GM19455 (cell line): ENCODE measurements at regions not wholly inside any gene's neighbourhood (a gene's known extent, or its start where the extent isn't known, plus 50 kb on each side); places are given as distances from the start of the nearest gene placed in this dataset.

Source experiments
- ATAC-seq: cut with Tn5 transposase; IDR thresholded peaks from one replicate; pipeline ENCODE4 v1.9.1; 2021; ENCODE audit not compliant: unreplicated experiment

DNA sequence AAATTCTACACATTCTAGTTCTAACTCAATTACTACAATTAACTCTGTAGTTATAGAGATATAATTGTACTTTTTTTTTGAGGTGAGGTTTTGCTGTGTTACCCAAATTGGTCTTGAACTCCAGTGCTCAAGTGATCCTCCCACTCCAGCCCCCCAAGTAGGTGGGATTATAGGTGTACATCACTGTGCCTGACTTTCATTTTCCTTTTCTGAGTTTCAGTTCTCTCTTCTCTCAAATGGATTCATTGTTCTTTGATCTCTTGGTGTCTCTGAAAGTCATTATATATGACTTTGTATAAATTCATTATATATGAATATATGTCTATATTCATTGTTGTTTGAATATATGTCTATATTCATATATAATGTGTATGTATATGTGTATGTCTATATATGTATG lies 74.0 kb upstream of the GALNT2 start:
- no peak for ATAC-seq

DNA sequence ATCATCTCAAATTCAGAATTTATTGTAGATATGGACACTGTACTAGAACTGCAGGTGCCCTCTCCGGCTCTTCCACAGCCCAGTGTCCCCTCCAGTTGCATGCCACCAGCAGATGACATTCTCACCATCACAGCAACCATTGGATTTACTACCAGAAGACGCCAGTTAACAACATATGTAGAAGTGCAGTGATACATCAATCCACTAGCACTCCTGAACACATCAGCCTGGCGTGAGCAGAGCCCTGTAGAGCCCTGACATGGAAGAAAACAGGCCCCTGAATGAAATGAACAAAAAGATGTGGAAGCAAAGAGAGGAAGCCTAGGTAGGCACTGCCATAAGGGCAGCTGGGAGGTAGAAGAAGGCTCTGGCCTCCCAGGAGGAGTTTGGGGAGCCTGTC lies 73.1 kb upstream of the GALNT2 start:
- ATAC-seq: no peak

DNA sequence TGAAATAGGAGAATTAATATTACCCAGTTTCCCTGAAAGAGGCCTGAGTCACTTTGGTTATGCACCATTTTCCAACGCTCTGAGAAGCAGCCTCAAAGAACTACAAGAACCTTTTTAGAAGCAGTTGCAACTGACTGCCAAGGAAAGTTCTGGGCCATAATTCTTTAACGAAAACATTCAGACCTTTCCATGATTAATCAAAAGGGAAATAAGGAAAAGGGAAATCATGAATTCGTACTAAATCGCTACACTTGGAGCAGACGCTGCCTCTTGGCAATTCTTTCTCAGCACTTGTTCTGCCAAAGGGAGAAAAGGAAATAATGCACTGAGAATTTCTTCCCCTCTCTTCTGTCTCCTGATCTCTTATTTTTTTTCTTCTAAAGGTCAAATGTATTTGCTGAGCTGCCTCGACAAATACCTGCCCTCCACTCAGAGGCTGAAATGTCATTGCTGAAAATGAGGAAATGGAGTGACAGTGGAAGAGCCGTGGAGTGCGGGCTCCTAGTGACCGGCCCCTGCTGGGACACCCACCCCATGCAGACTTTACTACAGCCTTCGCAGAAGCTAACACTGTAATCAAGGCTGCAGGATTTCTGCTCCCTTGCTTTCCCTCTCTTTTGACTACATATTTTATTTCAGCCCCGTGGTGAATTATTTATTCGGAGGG lies 67.9 kb upstream of the GALNT2 start:
- ATAC-seq: no peak

DNA sequence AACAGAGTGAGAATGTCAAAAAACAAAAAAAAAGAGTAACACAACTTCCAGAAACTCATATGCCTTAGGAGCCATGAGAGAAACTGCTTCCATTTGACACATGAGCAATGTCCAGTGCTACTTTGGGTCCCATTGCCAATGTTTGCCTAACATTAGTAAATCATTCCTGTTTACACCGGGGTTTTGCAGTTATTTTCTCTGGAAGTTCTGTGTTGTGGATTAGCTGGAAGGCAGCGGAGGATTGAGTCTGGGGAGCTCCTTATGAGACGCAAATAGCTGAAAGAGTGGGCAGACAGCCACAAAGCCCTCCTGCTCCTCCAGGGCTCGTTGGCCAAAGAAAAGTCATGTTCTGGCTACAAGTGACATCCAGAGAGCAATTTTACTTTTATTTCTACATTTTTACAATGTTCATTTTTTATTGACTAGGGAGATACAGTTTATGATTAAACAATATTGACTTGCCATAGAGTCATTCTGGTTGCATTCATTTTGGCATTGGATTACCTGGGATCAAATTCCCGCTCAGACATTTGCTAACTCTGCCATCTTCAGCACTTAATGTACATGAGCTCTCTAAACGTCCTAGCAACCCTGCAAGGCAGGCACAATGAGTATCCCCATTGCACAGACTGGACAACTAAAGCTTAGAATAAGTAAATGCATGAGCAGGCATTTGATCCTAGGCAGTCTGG lies 66.4 kb upstream of the GALNT2 start:
- no peak for ATAC-seq

DNA sequence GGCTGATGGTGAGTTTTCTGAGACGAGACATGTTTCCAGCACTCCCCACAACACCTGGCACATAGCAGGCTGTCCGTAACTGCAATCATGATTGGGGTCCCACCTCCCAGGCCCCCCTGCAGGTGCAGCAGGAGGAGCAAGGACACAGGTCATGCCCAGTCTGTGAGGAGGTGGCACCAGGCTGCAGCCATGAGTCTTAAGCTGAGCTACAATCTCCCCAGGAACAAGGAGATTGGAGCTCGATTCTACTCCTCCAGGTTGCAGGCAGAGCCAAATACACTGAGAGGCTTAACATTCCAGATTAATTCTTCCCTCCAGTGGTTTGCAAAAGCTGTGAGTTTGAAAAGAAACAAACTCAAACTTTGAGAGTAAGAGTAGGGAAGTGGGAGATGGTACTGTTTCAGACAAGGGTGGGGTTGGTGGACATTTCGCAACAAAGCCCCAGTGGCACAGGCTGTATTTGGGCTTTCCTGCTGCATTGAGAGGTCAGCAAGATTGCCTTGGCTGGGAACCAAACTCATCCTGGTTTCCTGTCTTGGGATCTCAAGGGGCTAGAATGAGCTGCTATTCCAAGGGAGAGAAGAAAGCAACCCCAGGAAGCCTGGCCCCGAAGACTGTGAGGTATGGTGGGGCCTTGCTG lies 64.8 kb upstream of the GALNT2 start:
- ATAC-seq: no peak

DNA sequence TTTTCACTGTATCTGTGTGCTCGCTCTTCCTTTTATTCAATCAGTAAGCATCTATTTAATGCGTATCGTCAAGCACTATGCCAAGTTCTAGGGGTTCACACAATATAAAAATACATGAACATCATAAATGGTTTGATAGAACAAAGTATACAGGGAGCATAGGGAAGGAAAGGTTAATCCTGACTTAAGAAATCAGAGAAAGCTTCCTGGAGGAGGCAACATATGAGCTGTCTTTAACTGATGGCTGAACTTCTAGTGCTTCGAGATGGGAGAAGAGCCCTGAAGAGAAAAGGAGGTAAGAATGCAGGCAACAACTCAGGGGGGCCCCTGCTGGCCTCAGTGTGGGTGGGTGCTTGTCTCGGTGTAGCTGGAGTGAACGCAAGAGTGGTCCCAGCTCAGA lies 63.6 kb upstream of the GALNT2 start:
- ATAC-seq: no peak

DNA sequence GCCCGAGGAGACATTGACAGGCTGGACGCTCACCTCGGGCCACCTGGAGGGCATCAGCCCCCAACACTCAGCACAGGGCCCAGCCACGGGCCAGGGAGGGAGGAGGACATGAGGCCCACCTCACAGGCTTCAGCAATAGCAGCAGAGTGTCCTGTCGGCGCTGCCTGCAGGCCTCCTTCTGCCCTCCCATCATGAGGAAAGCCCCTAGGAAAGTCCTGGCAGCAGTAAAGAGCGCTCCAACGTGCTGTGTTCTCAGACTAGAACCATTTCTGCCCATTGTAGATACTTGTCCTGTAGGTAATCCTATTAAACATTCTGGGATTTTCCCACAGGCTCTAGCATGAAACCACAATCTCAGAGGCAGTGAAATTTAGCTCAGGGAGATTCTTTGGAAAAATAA lies 62.0 kb upstream of the GALNT2 start:
- no peak for ATAC-seq

DNA sequence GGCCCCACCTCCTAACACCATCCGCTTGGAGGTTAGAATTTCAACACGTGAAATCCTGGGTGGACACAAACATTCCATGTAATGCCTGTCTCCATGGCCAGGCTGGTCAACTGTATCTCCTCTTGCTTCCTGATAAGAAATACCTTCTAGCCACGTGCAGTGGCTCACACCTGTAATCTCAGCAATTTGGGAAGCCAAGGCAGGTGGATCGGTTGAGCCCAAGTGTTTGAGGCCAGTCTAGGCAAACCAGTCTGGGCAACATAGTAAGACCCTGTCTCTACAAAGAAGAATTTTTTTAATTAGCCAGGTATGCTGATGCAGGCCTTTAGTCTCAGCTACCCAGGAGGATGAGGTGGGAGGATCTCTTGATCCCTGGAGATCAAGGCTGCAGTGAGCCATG lies 58.3 kb upstream of the GALNT2 start:
- ATAC-seq: no peak

DNA sequence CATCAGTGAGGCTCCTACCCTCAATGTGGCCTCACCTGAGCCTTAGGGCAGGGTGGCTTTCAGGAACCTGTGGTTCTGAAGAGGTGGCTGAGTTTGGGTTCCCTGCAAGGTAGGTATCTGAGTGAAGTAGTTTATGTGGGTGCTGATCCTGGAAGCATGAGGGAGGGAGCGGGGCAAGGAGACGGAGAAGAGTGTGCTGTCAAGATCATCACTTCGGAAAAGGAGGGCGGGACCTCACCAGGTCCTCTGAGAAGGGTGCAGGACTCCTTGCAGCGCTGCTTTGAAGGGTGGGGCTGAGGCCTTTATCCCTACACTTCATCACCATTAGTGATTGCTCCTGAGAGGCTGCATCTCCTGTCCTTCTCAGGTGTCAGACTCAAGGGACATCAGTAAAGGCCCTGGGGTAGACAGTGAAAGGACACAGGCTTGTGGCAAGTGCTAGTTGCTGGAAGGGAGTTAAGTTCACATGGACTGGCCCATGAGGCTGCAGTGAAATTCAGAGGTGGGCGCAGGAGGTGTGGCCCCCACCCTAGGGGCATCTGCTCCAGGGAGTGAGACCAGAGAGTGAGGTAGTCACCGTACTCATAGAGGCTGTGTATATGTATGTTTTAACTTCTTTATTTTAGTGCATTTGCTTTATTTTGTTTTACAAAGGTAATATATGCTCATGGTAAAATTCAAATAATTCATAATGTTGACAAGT lies 57.3 kb upstream of the GALNT2 start:
- no peak for ATAC-seq

DNA sequence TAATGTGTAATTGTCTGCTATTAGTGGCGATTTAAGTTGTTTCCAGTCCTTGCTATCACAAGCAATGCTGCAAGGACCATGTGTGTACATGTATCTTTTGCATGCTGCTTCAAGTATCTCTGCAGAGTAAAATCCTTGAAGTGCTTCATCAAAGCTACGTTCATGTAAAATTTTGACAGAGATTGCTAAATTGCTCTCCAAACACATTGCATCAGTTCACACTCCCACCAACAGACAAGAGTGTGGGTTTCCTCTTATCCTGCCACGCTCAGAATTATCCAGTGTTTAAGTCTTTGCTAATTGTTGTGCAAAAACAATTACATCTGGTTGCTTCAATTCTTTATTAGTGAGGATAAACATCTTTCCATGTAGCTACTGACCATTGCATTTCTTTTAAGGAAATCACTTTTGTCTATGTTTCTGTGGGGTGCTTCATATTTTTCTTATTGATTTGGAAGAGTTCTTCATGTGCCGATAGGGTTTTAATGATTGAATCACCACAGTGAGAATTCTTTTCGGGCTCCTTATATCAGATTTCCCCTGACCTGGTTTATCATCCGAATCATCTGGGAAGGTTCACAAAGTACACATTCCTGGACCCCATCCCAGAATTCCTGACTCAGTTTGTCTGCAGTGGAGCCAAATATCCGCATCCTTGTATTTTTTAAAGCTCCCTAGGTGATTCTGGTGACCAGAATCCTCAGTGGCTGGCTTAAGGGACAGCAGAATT lies 56.3 kb upstream of the GALNT2 start:
- no peak for ATAC-seq

DNA sequence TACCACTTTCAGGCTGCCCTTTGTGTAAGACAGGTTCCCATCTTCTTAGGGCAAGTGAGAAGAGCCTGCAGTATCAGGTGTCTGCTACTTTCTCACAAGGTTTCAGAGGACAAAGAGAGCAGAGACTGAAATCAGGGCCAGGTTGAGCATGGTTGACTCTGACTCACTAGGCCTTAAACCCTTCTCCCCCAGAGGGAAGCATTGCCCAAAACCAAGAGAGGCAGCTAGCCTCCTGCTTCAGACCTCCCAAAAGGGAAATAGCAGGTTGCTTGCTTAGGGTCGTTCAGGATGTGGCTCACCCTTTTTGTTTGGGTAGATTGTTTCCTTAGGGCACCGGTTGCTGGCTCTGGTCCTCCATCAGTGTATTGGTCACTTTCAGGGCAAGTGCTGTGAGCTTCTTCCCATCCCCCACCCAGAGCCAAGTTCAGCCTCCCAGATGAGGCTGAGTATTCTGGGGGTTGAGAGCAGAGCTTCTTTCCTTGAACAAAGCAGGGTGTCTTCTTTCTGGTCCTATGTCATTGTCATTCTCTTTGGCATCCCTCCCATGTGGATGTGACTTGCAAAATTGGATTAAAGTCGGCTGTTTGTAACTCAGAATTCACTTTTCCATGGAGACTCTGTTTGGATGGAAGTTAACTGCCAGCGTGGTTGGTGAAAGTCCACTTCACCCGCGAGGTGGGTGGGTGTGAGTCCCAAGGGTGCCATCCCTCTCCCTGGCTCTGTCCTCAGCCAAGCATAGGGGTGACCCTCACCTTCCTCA lies 55.5 kb upstream of the GALNT2 start:
- ATAC-seq: no peak

DNA sequence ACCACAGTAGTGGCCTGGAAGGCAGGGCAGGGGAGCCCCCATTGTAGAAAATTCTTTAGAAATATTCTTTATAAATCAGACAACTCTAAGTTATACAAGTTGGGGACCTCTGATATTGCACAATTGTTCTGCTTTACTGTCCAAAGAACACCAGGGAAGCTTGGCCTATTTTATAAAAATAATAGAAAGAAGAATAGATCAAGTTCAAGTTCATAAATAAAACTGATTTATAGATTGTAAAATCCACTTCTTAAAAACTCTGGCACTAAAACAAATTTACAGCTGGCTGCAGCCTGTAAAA lies 55.0 kb upstream of the GALNT2 start:
- ATAC-seq: no peak

DNA sequence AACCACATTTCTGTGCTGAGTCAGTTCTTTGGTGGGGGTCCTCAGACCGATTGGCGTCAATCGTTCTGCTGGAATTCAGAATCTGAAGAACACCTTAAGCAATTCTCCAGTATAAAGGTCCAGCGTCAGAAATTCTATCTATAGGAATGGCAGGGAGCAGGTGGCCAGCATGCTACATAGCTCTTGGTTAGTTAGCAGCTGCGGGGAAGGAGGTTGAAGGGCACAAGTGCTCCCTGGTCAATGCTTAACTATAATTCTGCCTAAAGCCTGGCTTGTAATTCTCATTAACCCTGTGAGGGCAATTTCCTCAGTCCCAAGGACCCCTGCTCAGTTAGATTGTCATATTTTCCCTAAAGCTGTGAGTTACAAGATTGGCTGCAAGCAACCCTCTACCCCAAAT lies 54.3 kb upstream of the GALNT2 start:
- no peak for ATAC-seq

DNA sequence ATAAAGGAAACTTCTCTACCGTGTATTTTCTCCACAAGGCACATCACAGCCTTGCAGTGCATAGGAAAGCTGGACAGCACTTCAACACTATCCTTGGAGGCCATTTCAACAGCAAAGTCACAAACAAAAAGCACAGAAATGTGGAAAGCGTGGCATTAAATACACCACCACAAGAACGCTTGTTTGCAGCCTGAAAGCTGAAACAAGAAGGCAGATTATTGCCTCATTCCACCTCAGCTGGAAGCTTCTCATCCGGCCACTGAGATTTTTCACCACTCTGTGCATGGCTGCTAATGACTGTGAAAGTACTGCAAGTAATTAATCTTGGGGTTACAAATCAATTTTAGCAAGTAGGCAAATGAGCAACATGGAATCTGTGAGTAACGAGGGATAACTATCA lies 50.9 kb upstream of the GALNT2 start:
- no peak for ATAC-seq
